ENCODE measurements at regions not wholly inside any gene's neighbourhood (a gene's known extent, or its start where the extent isn't known, plus 50 kb on each side); places are given as distances from the start of the nearest gene placed in this dataset.

DNA sequence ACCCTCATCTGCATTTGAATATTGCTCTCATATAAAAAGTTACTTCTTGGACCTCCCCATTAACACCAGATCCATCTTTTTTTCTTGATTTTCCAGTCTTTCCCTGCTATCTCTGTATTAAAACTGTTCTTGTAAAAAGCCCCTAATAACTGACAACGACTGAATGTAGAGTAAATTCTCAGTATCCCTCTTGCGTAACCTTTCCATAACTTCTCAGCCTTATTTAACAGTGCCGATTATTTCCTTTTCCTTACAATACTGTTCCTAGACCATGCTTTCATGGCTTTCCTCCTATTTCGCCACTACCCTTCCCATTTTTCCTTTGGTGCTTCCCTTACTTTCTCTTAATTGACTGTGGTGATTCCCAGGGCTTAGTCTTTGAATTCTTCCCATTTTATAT lies 348.9 kb upstream of the DSEL start:
- TF ChIP-seq, protein P1, sequence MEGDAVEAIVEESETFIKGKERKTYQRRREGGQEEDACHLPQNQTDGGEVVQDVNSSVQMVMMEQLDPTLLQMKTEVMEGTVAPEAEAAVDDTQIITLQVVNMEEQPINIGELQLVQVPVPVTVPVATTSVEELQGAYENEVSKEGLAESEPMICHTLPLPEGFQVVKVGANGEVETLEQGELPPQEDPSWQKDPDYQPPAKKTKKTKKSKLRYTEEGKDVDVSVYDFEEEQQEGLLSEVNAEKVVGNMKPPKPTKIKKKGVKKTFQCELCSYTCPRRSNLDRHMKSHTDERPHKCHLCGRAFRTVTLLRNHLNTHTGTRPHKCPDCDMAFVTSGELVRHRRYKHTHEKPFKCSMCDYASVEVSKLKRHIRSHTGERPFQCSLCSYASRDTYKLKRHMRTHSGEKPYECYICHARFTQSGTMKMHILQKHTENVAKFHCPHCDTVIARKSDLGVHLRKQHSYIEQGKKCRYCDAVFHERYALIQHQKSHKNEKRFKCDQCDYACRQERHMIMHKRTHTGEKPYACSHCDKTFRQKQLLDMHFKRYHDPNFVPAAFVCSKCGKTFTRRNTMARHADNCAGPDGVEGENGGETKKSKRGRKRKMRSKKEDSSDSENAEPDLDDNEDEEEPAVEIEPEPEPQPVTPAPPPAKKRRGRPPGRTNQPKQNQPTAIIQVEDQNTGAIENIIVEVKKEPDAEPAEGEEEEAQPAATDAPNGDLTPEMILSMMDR (IDR thresholded peaks at IDR 0.05; ENCODE audit: low read length): no peak
- TF ChIP-seq EZH2 (IDR thresholded peaks at IDR 0.05; ENCODE audit: borderline replicate concordance, low read length): no peak
- Histone ChIP-seq H3K27me3 (ENCODE audit: insufficient read depth, low read length) (no peaks in the 10 kb centered on the region), H3K9me2 (ENCODE audit: low read depth, low read length) (no peaks in the 10 kb centered on the region), H2AFZ (ENCODE audit: low read length) (no peak overlapping the region), H3K4me2 (ENCODE audit: low read length) (no peak overlapping the region), H3F3A (ENCODE audit: insufficient read depth, low read length) (no peaks in the 10 kb centered on the region), H3K9ac (ENCODE audit: low read length) (no peak overlapping the region), H3K27ac (ENCODE audit: low read depth, low read length, poor library complexity, severe bottlenecking) (no peak overlapping the region), H3K4me3 (ENCODE audit: low read depth, low read length, poor library complexity, severe bottlenecking) (no peak overlapping the region), H3K9me3 (ENCODE audit: low read length) (no peaks in the 10 kb centered on the region), H4K20me1 (ENCODE audit: insufficient read depth, low read length) (no peaks in the 10 kb centered on the region), H3K36me3 (ENCODE audit: insufficient read depth, low read length) (no peaks in the 10 kb centered on the region), H3K79me2 (ENCODE audit: insufficient read depth, low read length) (no peaks in the 10 kb centered on the region), H3K4me1 (ENCODE audit: insufficient read depth, low read length, severe bottlenecking) (no peaks in the 10 kb centered on the region)

DNA sequence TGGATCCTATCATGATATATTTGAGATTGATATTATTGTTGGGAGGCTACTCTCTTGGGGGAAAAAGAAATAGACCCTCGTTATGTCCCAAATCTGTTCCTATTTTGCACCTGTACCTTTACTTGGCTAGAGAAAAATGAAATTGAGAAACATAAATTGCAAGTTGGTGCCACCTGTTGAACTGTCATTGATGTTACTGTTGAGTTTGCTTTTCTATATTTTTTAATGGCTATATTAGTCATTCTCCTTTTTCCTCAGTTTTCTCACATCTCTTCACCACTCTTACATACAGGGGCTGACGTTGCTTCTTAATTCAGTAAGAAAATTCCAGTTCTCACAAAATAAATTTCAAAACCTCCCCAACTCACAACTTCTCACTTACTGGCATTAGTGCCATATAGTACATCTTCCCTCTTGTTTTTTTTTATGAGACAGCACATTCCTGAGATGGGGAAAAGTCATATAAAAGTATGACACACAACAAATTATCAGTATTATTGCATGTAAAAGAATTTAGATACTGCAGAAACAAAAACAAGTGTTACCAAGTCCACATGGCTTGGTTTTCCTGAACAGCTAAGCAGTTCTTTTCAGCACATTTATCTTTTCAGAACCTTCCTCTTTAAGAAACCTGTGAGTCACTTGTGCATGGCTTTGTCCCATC lies 348.3 kb upstream of the DSEL start:
- H3K27me3 ChIP-seq (ENCODE audit: insufficient read depth, low read length): no peaks in the 10 kb centered on the region
- H3K9me2 ChIP-seq (ENCODE audit: low read depth, low read length): no peaks in the 10 kb centered on the region
- H3K9me3 ChIP-seq (ENCODE audit: low read length): no peaks in the 10 kb centered on the region
- no peaks in the 10 kb centered on the region for H3K79me2 ChIP-seq (ENCODE audit: insufficient read depth, low read length)
- no peaks in the 10 kb centered on the region for H3K4me1 ChIP-seq (ENCODE audit: insufficient read depth, low read length, severe bottlenecking)
- no peaks in the 10 kb centered on the region for H4K20me1 ChIP-seq (ENCODE audit: insufficient read depth, low read length)
- no peak overlapping the region for H3K4me3 ChIP-seq (ENCODE audit: low read depth, low read length, poor library complexity, severe bottlenecking)
- no peak for TF ChIP-seq EZH2 (IDR thresholded peaks at IDR 0.05; ENCODE audit: borderline replicate concordance, low read length)
- TF ChIP-seq, protein P1 (IDR thresholded peaks at IDR 0.05; ENCODE audit: low read length): no peak
- H3K9ac ChIP-seq (ENCODE audit: low read length): no peak overlapping the region
- H3K27ac ChIP-seq (ENCODE audit: low read depth, low read length, poor library complexity, severe bottlenecking): no peak overlapping the region
- H3K36me3 ChIP-seq (ENCODE audit: insufficient read depth, low read length): no peaks in the 10 kb centered on the region
- no peak overlapping the region for H3K4me2 ChIP-seq (ENCODE audit: low read length)
- H2AFZ ChIP-seq (ENCODE audit: low read length): no peak overlapping the region
- H3F3A ChIP-seq (ENCODE audit: insufficient read depth, low read length): no peaks in the 10 kb centered on the region

DNA sequence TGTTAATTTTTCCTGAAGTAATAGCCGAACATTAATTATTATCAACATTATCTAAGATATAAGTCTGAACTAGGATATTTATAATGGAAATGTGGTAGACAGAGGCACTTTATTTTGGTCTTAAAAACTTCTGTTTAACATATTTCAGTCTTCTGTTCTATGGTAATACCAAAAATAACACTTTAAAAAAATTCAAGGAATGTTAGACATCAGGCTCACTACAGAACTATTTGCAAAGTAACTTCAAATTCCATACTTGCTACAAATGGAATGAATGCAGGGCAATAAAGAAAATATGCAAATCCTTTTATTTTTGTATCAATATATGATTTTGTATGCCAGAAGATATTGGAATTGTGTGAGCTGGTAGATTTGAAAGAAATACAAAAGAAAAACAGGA lies 345.5 kb upstream of the DSEL start:
- TF ChIP-seq EZH2 (IDR thresholded peaks at IDR 0.05; ENCODE audit: borderline replicate concordance, low read length): no peak
- no peak overlapping the region for H2AFZ ChIP-seq (ENCODE audit: low read length)
- no peaks in the 10 kb centered on the region for H3K4me1 ChIP-seq (ENCODE audit: insufficient read depth, low read length, severe bottlenecking)
- no peaks in the 10 kb centered on the region for H3K9me3 ChIP-seq (ENCODE audit: low read length)
- H3K9ac ChIP-seq (ENCODE audit: low read length): no peak overlapping the region
- no peaks in the 10 kb centered on the region for H4K20me1 ChIP-seq (ENCODE audit: insufficient read depth, low read length)
- no peak overlapping the region for H3K4me2 ChIP-seq (ENCODE audit: low read length)
- H3K4me3 ChIP-seq (ENCODE audit: low read depth, low read length, poor library complexity, severe bottlenecking): no peak overlapping the region
- no peaks in the 10 kb centered on the region for H3K36me3 ChIP-seq (ENCODE audit: insufficient read depth, low read length)
- H3K9me2 ChIP-seq (ENCODE audit: low read depth, low read length): no peaks in the 10 kb centered on the region
- no peaks in the 10 kb centered on the region for H3K79me2 ChIP-seq (ENCODE audit: insufficient read depth, low read length)
- no peaks in the 10 kb centered on the region for H3F3A ChIP-seq (ENCODE audit: insufficient read depth, low read length)
- H3K27ac ChIP-seq (ENCODE audit: low read depth, low read length, poor library complexity, severe bottlenecking): no peak overlapping the region
- H3K27me3 ChIP-seq (ENCODE audit: insufficient read depth, low read length): no peaks in the 10 kb centered on the region

DNA sequence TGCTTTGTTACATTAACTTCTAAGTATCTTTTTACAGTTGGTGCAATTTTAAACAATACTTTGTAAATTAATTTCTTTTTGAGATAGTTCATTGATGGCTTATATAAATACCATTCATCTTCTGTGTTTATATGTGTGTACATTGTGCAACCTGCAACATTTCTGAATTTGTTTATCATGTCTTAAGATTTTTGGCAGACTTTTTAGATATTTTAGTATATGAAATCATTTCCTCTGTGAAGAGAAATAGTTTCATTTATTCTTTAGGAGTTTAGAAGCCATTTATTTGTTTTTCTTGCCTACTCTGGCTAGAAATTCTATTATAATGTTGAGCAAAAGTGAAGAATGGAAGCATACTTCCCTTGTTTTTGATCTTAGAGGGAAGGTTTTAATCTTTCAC lies 337.8 kb upstream of the DSEL start:
- TF ChIP-seq, protein P1 (IDR thresholded peaks at IDR 0.05; ENCODE audit: low read length): no peak
- TF ChIP-seq EZH2 (IDR thresholded peaks at IDR 0.05; ENCODE audit: borderline replicate concordance, low read length): no peak
- no peaks in the 10 kb centered on the region for H3K27me3 ChIP-seq (ENCODE audit: insufficient read depth, low read length)
- no peak overlapping the region for H3K4me3 ChIP-seq (ENCODE audit: low read depth, low read length, poor library complexity, severe bottlenecking)
- no peaks in the 10 kb centered on the region for H3K9me2 ChIP-seq (ENCODE audit: low read depth, low read length)
- H3K27ac ChIP-seq (ENCODE audit: low read depth, low read length, poor library complexity, severe bottlenecking): no peak overlapping the region
- no peaks in the 10 kb centered on the region for H3K79me2 ChIP-seq (ENCODE audit: insufficient read depth, low read length)
- no peak overlapping the region for H3K9ac ChIP-seq (ENCODE audit: low read length)
- no peaks in the 10 kb centered on the region for H4K20me1 ChIP-seq (ENCODE audit: insufficient read depth, low read length)
- H3K36me3 ChIP-seq (ENCODE audit: insufficient read depth, low read length): no peaks in the 10 kb centered on the region
- H2AFZ ChIP-seq (ENCODE audit: low read length): no peak overlapping the region
- no peaks in the 10 kb centered on the region for H3F3A ChIP-seq (ENCODE audit: insufficient read depth, low read length)
- H3K4me2 ChIP-seq (ENCODE audit: low read length): no peak overlapping the region
- H3K9me3 ChIP-seq (ENCODE audit: low read length): no peaks in the 10 kb centered on the region
- H3K4me1 ChIP-seq (ENCODE audit: insufficient read depth, low read length, severe bottlenecking): no peaks in the 10 kb centered on the region

All from OCI-LY1 (cell line).